Rectal smooth muscle tissue (tissue), 1 donor: ENCODE measurements at regions not wholly inside any gene's neighbourhood (a gene's known extent, or its start where the extent isn't known, plus 50 kb on each side); places are given as distances from the start of the nearest gene placed in this dataset.

Experiments
- H3K27ac ChIP-seq: one replicate; pipeline ENCODE4 v1.7.0; 2013; ENCODE audit warnings: low read depth, low read length, inconsistent platforms
- H3K27me3 ChIP-seq: one replicate; pipeline ENCODE4 v1.7.0; 2013; ENCODE audit warnings: low read length; ENCODE audit not compliant: control insufficient read depth, insufficient read depth
- H3K36me3 ChIP-seq: one replicate; pipeline ENCODE4 v1.7.0; 2013; ENCODE audit warnings: low read length; ENCODE audit not compliant: control insufficient read depth, insufficient read depth
- H3K4me1 ChIP-seq: one replicate; pipeline ENCODE4 v1.7.0; 2013; ENCODE audit warnings: low read length; ENCODE audit not compliant: control insufficient read depth, insufficient read depth
- H3K4me3 ChIP-seq: one replicate; pipeline ENCODE4 v1.7.0; 2013; ENCODE audit warnings: low read length
- H3K9ac ChIP-seq: one replicate; pipeline ENCODE4 v1.7.0; 2013; ENCODE audit warnings: low read length

- no peak overlapping the region for H3K4me3 ChIP-seq
- no peak overlapping the region for H3K9ac ChIP-seq
- no peak overlapping the region for H3K27ac ChIP-seq
- H3K4me1 ChIP-seq = no peaks in the 10 kb centered on the region
- H3K27me3 ChIP-seq = no peaks in the 10 kb centered on the region
- no peaks in the 10 kb centered on the region for H3K36me3 ChIP-seq
Measured at GRCh38 chr14:48826058-48826457, 760.1 kb downstream of the RPS29 start.

GRCh38 chr14:48814562-48814961 is 771.6 kb downstream of the RPS29 start:
- Histone ChIP-seq H3K36me3 (no peaks in the 10 kb centered on the region), H3K4me1 (no peaks in the 10 kb centered on the region), H3K4me3 (no peak overlapping the region), H3K9ac (no peak overlapping the region), H3K27ac (no peak overlapping the region), H3K27me3 (no peaks in the 10 kb centered on the region)

GRCh38 chr14:48805315-48805714 is 780.9 kb downstream of the RPS29 start:
- no peaks in the 10 kb centered on the region for H3K27me3 ChIP-seq
- H3K36me3 ChIP-seq = no peaks in the 10 kb centered on the region
- no peak overlapping the region for H3K27ac ChIP-seq
- no peak overlapping the region for H3K9ac ChIP-seq
- no peak overlapping the region for H3K4me3 ChIP-seq
- no peaks in the 10 kb centered on the region for H3K4me1 ChIP-seq

GRCh38 chr14:48792376-48793024 is 793.7 kb downstream of the RPS29 start:
- no peak overlapping the region for H3K4me3 ChIP-seq
- H3K27ac ChIP-seq = no peak overlapping the region
- H3K27me3 ChIP-seq = no peaks in the 10 kb centered on the region
- H3K9ac ChIP-seq = no peak overlapping the region
- H3K36me3 ChIP-seq = no peaks in the 10 kb centered on the region
- no peaks in the 10 kb centered on the region for H3K4me1 ChIP-seq

GRCh38 chr14:48788771-48789170 is 797.4 kb downstream of the RPS29 start:
- no peak overlapping the region for H3K4me3 ChIP-seq
- no peak overlapping the region for H3K9ac ChIP-seq
- no peak overlapping the region for H3K27ac ChIP-seq
- H3K36me3 ChIP-seq = no peaks in the 10 kb centered on the region
- H3K27me3 ChIP-seq = no peaks in the 10 kb centered on the region
- H3K4me1 ChIP-seq = no peaks in the 10 kb centered on the region

GRCh38 chr14:48786498-48786897 is 799.7 kb downstream of the RPS29 start:
- H3K27me3 ChIP-seq = no peaks in the 10 kb centered on the region
- no peak overlapping the region for H3K4me3 ChIP-seq
- H3K4me1 ChIP-seq = no peaks in the 10 kb centered on the region
- H3K36me3 ChIP-seq = no peaks in the 10 kb centered on the region
- H3K9ac ChIP-seq = no peak overlapping the region
- no peak overlapping the region for H3K27ac ChIP-seq

- Histone ChIP-seq H3K36me3 (no peaks in the 10 kb centered on the region), H3K27ac (no peak overlapping the region), H3K27me3 (no peaks in the 10 kb centered on the region), H3K9ac (no peak overlapping the region), H3K4me1 (no peaks in the 10 kb centered on the region), H3K4me3 (no peak overlapping the region)
Measured at GRCh38 chr14:48771717-48772116, 814.5 kb downstream of the RPS29 start.

GRCh38 chr14:48751293-48751692 is 834.9 kb downstream of the RPS29 start:
- no peak overlapping the region for H3K9ac ChIP-seq

GRCh38 chr14:48748151-48748675 is 838.0 kb downstream of the RPS29 start:
- Histone ChIP-seq H3K27ac (no peak overlapping the region), H3K9ac (no peak overlapping the region), H3K27me3 (no peaks in the 10 kb centered on the region), H3K4me3 (no peak overlapping the region), H3K4me1 (no peaks in the 10 kb centered on the region), H3K36me3 (no peaks in the 10 kb centered on the region)

More at GRCh38 chr14:48751293-48751692, 834.9 kb downstream of the RPS29 start:
- H3K36me3 ChIP-seq = no peaks in the 10 kb centered on the region
- H3K4me1 ChIP-seq = no peaks in the 10 kb centered on the region
- no peaks in the 10 kb centered on the region for H3K27me3 ChIP-seq
- H3K27ac ChIP-seq = no peak overlapping the region
- no peak overlapping the region for H3K4me3 ChIP-seq

- Histone ChIP-seq H3K4me1 (no peaks in the 10 kb centered on the region), H3K27ac (no peak overlapping the region), H3K4me3 (no peak overlapping the region), H3K36me3 (no peaks in the 10 kb centered on the region), H3K27me3 (no peaks in the 10 kb centered on the region), H3K9ac (no peak overlapping the region)
Measured at GRCh38 chr14:48747561-48748089, 838.6 kb downstream of the RPS29 start.

GRCh38 chr14:48744202-48744601 is 842.0 kb downstream of the RPS29 start:
- no peaks in the 10 kb centered on the region for H3K4me1 ChIP-seq
- H3K9ac ChIP-seq = no peak overlapping the region
- H3K4me3 ChIP-seq = no peak overlapping the region
- no peaks in the 10 kb centered on the region for H3K27me3 ChIP-seq
- H3K36me3 ChIP-seq = no peaks in the 10 kb centered on the region
- H3K27ac ChIP-seq = no peak overlapping the region

- no peaks in the 10 kb centered on the region for H3K4me1 ChIP-seq
- no peak overlapping the region for H3K27ac ChIP-seq
- no peaks in the 10 kb centered on the region for H3K27me3 ChIP-seq
- no peak overlapping the region for H3K4me3 ChIP-seq
- H3K36me3 ChIP-seq = no peaks in the 10 kb centered on the region
- no peak overlapping the region for H3K9ac ChIP-seq
Measured at GRCh38 chr14:48738186-48738925, 847.8 kb downstream of the RPS29 start.
